ENCODE measurements at regions not wholly inside any gene's neighbourhood (a gene's known extent, or its start where the extent isn't known, plus 50 kb on each side); places are given as distances from the start of the nearest gene placed in this dataset.

DNA sequence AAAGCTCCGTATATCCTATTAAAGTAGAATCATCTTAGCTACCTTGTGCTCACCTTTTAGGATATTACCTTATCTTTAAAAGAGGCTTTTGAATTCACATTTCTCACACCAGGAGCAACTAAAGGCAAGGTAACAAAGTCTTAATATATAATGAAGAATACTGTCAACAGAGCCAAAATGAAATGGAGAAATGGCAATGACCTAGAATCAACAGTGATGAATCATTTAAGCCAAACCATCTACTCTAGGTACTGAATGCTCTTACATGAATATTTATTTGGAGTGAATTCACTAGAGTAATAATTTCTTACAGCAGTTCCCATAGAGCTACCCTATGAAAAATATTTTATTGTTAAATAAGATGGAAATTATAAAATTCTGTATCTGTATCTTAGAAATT is 421.0 kb downstream of the RND3 start:
- TF ChIP-seq, protein P1, sequence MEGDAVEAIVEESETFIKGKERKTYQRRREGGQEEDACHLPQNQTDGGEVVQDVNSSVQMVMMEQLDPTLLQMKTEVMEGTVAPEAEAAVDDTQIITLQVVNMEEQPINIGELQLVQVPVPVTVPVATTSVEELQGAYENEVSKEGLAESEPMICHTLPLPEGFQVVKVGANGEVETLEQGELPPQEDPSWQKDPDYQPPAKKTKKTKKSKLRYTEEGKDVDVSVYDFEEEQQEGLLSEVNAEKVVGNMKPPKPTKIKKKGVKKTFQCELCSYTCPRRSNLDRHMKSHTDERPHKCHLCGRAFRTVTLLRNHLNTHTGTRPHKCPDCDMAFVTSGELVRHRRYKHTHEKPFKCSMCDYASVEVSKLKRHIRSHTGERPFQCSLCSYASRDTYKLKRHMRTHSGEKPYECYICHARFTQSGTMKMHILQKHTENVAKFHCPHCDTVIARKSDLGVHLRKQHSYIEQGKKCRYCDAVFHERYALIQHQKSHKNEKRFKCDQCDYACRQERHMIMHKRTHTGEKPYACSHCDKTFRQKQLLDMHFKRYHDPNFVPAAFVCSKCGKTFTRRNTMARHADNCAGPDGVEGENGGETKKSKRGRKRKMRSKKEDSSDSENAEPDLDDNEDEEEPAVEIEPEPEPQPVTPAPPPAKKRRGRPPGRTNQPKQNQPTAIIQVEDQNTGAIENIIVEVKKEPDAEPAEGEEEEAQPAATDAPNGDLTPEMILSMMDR (conservative IDR thresholded peaks at IDR 0.05) = no peak
- no peak for TF ChIP-seq EZH2 (IDR thresholded peaks at IDR 0.05; ENCODE audit: low read depth)

All from PC-9 (cell line).